Astrocyte (in vitro differentiated cells and primary cell): ENCODE measurements at regions not wholly inside any gene's neighbourhood (a gene's known extent, or its start where the extent isn't known, plus 50 kb on each side); places are given as distances from the start of the nearest gene placed in this dataset.

Experiments
- DNase-seq: peaks from one replicate; pipeline ENCODE4 v3.0.0-alpha.2; 2010; ENCODE audit warnings: low read depth
- FAIRE-seq: peaks from 2 replicates; lab custom pipeline; 2011; peaks lifted over from hg19 to GRCh38; lab: Jason Lieb, UNC
- H2AFZ ChIP-seq: 2 replicates; pipeline ENCODE4 v1.6.0; 2012; ENCODE audit warnings: low read depth, low read length, inconsistent platforms
- H3K27ac ChIP-seq: 2 replicates; pipeline ENCODE4 v1.5.1; 2011; ENCODE audit warnings: low read depth, low read length, inconsistent platforms
- H3K27me3 ChIP-seq: 2 replicates; pipeline ENCODE4 v1.6.0; 2011; ENCODE audit warnings: low read length, inconsistent platforms; ENCODE audit not compliant: insufficient read depth
- H3K36me3 ChIP-seq: 2 replicates; pipeline ENCODE4 v1.5.1; 2011; ENCODE audit warnings: low read length, inconsistent platforms; ENCODE audit not compliant: insufficient read depth
- H3K4me1 ChIP-seq: 2 replicates; pipeline ENCODE4 v1.5.1; 2011; ENCODE audit warnings: low read length, inconsistent platforms; ENCODE audit not compliant: insufficient read depth
- H3K4me2 ChIP-seq: 2 replicates; pipeline ENCODE4 v1.6.0; 2012; ENCODE audit warnings: low read length, inconsistent platforms
- H3K4me3 ChIP-seq: 2 replicates; pipeline ENCODE4 v1.5.1; 2011; ENCODE audit warnings: low read depth, mild to moderate bottlenecking, low read length, inconsistent platforms; ENCODE audit not compliant: insufficient read depth
- H3K79me2 ChIP-seq: 2 replicates; pipeline ENCODE4 v1.6.0; 2012; ENCODE audit warnings: mild to moderate bottlenecking, low read length, inconsistent platforms; ENCODE audit not compliant: insufficient read depth
- H3K9ac ChIP-seq: 2 replicates; pipeline ENCODE4 v1.6.0; 2012; ENCODE audit warnings: mild to moderate bottlenecking, low read length, inconsistent platforms
- H3K9me3 ChIP-seq: 2 replicates; pipeline ENCODE4 v1.5.1; 2012; ENCODE audit warnings: low read depth, mild to moderate bottlenecking, low read length, inconsistent platforms; ENCODE audit not compliant: insufficient read depth
- H4K20me1 ChIP-seq: 2 replicates; pipeline ENCODE4 v1.6.0; 2012; ENCODE audit warnings: low read length, inconsistent platforms; ENCODE audit not compliant: insufficient read depth
- H3K27ac Mint-ChIP-seq: one replicate; pipeline ENCODE4 v1.8.0; 2021; ENCODE audit warnings: mild to moderate bottlenecking, mixed read lengths; ENCODE audit not compliant: unreplicated experiment
- H3K27me3 Mint-ChIP-seq: one replicate; pipeline ENCODE4 v1.8.0; 2021; ENCODE audit warnings: low read depth, mixed read lengths; ENCODE audit not compliant: unreplicated experiment
- H3K36me3 Mint-ChIP-seq: one replicate; pipeline ENCODE4 v1.8.0; 2021; ENCODE audit warnings: low read depth, mixed read lengths; ENCODE audit not compliant: unreplicated experiment
- H3K4me1 Mint-ChIP-seq: one replicate; pipeline ENCODE4 v1.8.0; 2021; ENCODE audit warnings: low read depth, mixed read lengths; ENCODE audit not compliant: unreplicated experiment
- H3K4me3 Mint-ChIP-seq: one replicate; pipeline ENCODE4 v1.8.0; 2021; ENCODE audit warnings: mild to moderate bottlenecking, moderate library complexity, mixed read lengths; ENCODE audit not compliant: unreplicated experiment
- H3K9me3 Mint-ChIP-seq: one replicate; pipeline ENCODE4 v1.8.0; 2021; ENCODE audit warnings: mild to moderate bottlenecking, mixed read lengths; ENCODE audit not compliant: unreplicated experiment
- EZH2 ChIP-seq: IDR thresholded peaks from 2 replicates; pipeline ENCODE4 v1.6.1; 2012; ENCODE audit warnings: mild to moderate bottlenecking, low read length, inconsistent platforms; ENCODE audit not compliant: insufficient read depth
- TF ChIP-seq, protein P1 (sequence below): IDR thresholded peaks from 2 replicates; pipeline ENCODE4 v1.5.1; 2011; ENCODE audit warnings: low read depth, mild to moderate bottlenecking, inconsistent platforms, low read length, moderate library complexity; ENCODE audit not compliant: insufficient read depth

DNA sequence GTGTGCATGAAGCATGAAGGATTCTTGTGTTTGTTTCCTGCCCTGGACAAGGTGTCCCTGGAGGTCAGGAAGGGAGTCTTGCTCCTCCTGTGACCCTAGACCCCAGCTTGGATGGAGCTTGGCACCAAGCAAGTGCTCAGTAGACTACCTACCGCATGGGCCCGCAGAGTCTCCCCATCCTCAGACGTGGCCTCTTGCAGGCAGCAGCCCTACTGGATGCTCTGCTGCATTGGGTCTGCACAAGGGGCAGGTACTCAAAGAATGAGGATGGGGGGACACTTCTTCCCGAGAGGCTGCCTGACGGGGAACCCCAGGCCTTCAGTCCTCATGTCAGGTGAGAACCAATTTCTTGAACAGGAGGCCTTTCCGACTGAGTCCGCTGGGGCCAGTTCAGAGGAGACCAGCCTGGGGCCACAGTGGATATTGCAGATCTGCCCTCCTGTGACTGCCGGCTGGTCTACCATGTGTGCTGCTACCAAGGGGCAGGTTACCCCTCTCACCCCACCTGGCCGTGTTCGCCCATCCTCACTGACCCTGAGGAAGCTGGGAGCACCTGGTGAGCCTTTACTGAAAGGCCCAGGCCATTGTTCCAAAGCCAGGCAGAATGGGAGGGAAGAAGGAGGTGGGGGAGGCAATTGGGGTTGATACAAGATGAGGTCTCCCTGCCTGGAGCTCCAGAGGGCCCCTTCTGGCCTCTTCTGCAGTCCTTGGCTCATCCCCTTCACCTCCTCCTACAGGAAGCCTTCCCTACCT is 206.3 kb downstream of the RAB11FIP4 start:
- Histone ChIP-seq H3K79me2 (no peaks in the 10 kb centered on the region), H3K4me2 (no peak overlapping the region), H3K9me3 (no peaks in the 10 kb centered on the region), H2AFZ (no peak overlapping the region), H3K9ac (no peak overlapping the region), H3K27me3 (no peaks in the 10 kb centered on the region), H4K20me1 (no peaks in the 10 kb centered on the region), H3K4me3 (no peak overlapping the region), H3K36me3 (peaks cover 7% of the 10 kb centered on the region), H3K4me1 (peaks cover 64% of the 10 kb centered on the region), H3K27ac (no peak overlapping the region)
- Mint-ChIP-seq H3K27ac (no peak overlapping the region), H3K9me3 (peaks cover 2% of the 10 kb centered on the region), H3K36me3 (peaks cover 12% of the 10 kb centered on the region), H3K27me3 (no peaks in the 10 kb centered on the region), H3K4me3 (no peak overlapping the region), H3K4me1 (peaks cover 54% of the 10 kb centered on the region)
- TF ChIP-seq EZH2: no peak
- TF ChIP-seq, protein P1, sequence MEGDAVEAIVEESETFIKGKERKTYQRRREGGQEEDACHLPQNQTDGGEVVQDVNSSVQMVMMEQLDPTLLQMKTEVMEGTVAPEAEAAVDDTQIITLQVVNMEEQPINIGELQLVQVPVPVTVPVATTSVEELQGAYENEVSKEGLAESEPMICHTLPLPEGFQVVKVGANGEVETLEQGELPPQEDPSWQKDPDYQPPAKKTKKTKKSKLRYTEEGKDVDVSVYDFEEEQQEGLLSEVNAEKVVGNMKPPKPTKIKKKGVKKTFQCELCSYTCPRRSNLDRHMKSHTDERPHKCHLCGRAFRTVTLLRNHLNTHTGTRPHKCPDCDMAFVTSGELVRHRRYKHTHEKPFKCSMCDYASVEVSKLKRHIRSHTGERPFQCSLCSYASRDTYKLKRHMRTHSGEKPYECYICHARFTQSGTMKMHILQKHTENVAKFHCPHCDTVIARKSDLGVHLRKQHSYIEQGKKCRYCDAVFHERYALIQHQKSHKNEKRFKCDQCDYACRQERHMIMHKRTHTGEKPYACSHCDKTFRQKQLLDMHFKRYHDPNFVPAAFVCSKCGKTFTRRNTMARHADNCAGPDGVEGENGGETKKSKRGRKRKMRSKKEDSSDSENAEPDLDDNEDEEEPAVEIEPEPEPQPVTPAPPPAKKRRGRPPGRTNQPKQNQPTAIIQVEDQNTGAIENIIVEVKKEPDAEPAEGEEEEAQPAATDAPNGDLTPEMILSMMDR: no peak
- no peak for DNase-seq
- no peak for FAIRE-seq

DNA sequence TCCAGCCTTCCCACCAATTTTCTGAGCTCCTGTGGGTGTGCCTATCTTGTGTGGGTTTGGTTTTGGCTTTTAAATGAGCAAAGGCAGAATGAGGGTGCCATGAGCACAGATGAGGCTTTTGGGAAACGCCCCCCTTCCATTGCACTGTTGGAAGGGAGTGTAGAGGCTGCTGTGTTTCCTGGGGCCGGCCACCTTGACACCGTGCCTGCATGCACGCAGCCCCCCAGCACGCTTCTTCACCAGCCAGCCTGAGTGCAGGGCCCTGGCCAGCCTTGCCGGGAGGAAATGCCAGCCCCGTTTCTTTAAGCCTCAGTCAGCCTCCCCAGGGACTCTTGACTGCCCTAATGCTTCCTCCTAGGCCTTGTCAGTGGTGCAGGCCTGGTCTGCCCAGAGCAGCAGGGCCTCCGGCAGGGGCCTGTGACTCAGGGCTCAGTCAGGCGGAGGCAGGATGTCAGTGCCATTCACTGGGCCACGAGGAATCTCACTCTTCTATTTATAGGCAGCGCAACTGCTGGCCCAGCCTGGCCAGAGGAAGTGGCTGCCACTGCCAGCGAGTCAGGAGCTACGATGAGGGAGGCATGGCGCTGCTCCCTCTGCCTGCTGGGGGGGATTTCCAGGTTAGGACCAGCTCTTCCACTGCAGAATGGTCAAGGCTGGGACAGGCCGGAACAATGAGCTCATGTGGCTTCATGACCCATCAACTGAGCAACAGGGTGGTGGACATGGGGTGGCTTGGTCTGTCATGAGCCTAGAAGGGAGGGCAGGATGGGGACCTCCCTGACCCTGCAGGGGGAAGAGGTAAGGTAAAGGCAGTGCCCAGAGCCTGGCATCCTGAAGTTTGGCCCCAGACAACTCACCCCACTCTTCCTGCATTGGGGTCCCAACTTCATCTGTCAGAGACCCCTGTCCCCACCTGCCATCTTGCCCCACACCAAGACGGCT is 205.2 kb downstream of the RAB11FIP4 start:
- peak; percentile 59 for FAIRE-seq
- Histone ChIP-seq H3K4me1 (peaks cover 64% of the 10 kb centered on the region), H3K4me2 (peak overlapping the region; percentile 58), H3K9me3 (no peaks in the 10 kb centered on the region), H2AFZ (no peak overlapping the region), H3K9ac (peak overlapping the region; percentile 60), H3K4me3 (no peak overlapping the region), H3K36me3 (peaks cover 16% of the 10 kb centered on the region), H3K79me2 (no peaks in the 10 kb centered on the region), H4K20me1 (no peaks in the 10 kb centered on the region), H3K27ac (peak overlapping the region; percentile 90), H3K27me3 (no peaks in the 10 kb centered on the region)
- peak; percentile 98 for DNase-seq
- TF ChIP-seq EZH2: no peak
- TF ChIP-seq, protein P1: no peak
- Mint-ChIP-seq H3K27me3 (no peaks in the 10 kb centered on the region), H3K9me3 (peaks cover 2% of the 10 kb centered on the region), H3K36me3 (peaks cover 15% of the 10 kb centered on the region), H3K4me1 (peaks cover 54% of the 10 kb centered on the region), H3K27ac (peak overlapping the region; percentile 92), H3K4me3 (no peak overlapping the region)
